K562 (cell line): ENCODE measurements at regions not wholly inside any gene's neighbourhood (a gene's known extent, or its start where the extent isn't known, plus 50 kb on each side); places are given as distances from the start of the nearest gene placed in this dataset.

ENCODE experiments used
- EP300 ChIP-seq: IDR thresholded peaks from 2 replicates; pipeline ENCODE4 v1.6.1; 2012; ENCODE audit warnings: low read length, improper control_type of control experiment
- EZH2 ChIP-seq: IDR thresholded peaks from 2 replicates; pipeline ENCODE4 v1.6.1; 2012; ENCODE audit warnings: low read depth, mild to moderate bottlenecking, inconsistent platforms, low read length, borderline replicate concordance
- HNRNPH1 ChIP-seq: fragments of 200-400 bp; formaldehyde crosslinking; optimal IDR thresholded peaks from 2 replicates; pipeline ENCODE3; 2017; ENCODE audit warnings: low read depth, mild to moderate bottlenecking, low read length, moderate library complexity
- NFYB ChIP-seq: IDR thresholded peaks from 2 replicates; pipeline ENCODE4 v1.6.1; 2011; ENCODE audit warnings: mild to moderate bottlenecking, moderate library complexity; ENCODE audit not compliant: insufficient read length; ENCODE audit errors: extremely low read depth
- POLR2A ChIP-seq: fragments of 450-650 bp; conservative IDR thresholded peaks from 2 replicates; pipeline ENCODE4 v1.6.1; 2016
- SMC3 ChIP-seq: conservative IDR thresholded peaks from 2 replicates; pipeline ENCODE4 v1.6.1; 2011; ENCODE audit warnings: low read depth, low read length, improper control_type of control experiment; ENCODE audit not compliant: insufficient read depth
- TF ChIP-seq, protein P1 (sequence below), 3 experiments: IDR thresholded peaks in 2 of 3; conservative IDR thresholded peaks in 1 of 3; 2 replicates each; pipeline ENCODE4 v1.5.1; 2011 to 2012; ENCODE audit warnings: low read length in 3 of 3, mild to moderate bottlenecking in 3 of 3, control low read depth in 2 of 3, improper control_type of control experiment in 1 of 3, inconsistent platforms in 1 of 3, low read depth in 1 of 3, mixed read lengths in 1 of 3, moderate library complexity in 1 of 3; ENCODE audit not compliant: insufficient read depth in 2 of 3

GRCh38 chr15:39143479-39143878, 437.4 kb upstream of the THBS1 start:
- no peak for TF ChIP-seq EZH2
- TF ChIP-seq SMC3: no peak
- TF ChIP-seq, protein P1, sequence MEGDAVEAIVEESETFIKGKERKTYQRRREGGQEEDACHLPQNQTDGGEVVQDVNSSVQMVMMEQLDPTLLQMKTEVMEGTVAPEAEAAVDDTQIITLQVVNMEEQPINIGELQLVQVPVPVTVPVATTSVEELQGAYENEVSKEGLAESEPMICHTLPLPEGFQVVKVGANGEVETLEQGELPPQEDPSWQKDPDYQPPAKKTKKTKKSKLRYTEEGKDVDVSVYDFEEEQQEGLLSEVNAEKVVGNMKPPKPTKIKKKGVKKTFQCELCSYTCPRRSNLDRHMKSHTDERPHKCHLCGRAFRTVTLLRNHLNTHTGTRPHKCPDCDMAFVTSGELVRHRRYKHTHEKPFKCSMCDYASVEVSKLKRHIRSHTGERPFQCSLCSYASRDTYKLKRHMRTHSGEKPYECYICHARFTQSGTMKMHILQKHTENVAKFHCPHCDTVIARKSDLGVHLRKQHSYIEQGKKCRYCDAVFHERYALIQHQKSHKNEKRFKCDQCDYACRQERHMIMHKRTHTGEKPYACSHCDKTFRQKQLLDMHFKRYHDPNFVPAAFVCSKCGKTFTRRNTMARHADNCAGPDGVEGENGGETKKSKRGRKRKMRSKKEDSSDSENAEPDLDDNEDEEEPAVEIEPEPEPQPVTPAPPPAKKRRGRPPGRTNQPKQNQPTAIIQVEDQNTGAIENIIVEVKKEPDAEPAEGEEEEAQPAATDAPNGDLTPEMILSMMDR (IDR thresholded peaks at IDR 0.05 in 2 of 3, conservative IDR thresholded peaks at IDR 0.05 in 1 of 3; ENCODE audit: insufficient read depth in 2 of 3, low read depth in 1 of 3, low read length in 3 of 3): no peak
- TF ChIP-seq POLR2A: no peak
- no peak for TF ChIP-seq EP300
- TF ChIP-seq HNRNPH1: no peak
- TF ChIP-seq NFYB: no peak
